ENCODE measurements at regions not wholly inside any gene's neighbourhood (a gene's known extent, or its start where the extent isn't known, plus 50 kb on each side); places are given as distances from the start of the nearest gene placed in this dataset.

GRCh38 chr15:26438718-26439117 is 334.1 kb downstream of the GABRB3 start:
- TF ChIP-seq CTCF (IDR thresholded peaks at IDR 0.05), result no peak
- no peak for TF ChIP-seq POLR2A (IDR thresholded peaks at IDR 0.05)
- no peak for TF ChIP-seq EP300 (IDR thresholded peaks at IDR 0.05)
